ENCODE measurements at regions not wholly inside any gene's neighbourhood (a gene's known extent, or its start where the extent isn't known, plus 50 kb on each side); places are given as distances from the start of the nearest gene placed in this dataset.
"Not testable (repeated sequence)": the region's sequence is repeated elsewhere in the genome, so short reads cannot be mapped to it uniquely, and the experiment has no call there.

- H2AK5ac ChIP-seq (ENCODE audit: low read depth, low read length); H3K79me1 ChIP-seq (ENCODE audit: low read depth, low read length); H3K14ac ChIP-seq (ENCODE audit: insufficient read length); H4K20me1 ChIP-seq (replicated peaks in 1 of 2; ENCODE audit: control insufficient read depth in 1 of 2, insufficient read depth in 2 of 2, low read length in 2 of 2); H3K4ac ChIP-seq (replicated peaks; ENCODE audit: insufficient read length, low read depth, low read length); H3K79me2 ChIP-seq (ENCODE audit: control insufficient read depth in 1 of 2, insufficient read depth in 2 of 2, low read length in 2 of 2); H3K18ac ChIP-seq (ENCODE audit: extremely low read depth, low read length); H3K4me2 ChIP-seq (ENCODE audit: insufficient read depth in 1 of 2, low read depth in 2 of 2, low read length in 2 of 2); H3K9me3 ChIP-seq (ENCODE audit: insufficient read depth in 2 of 2, low read depth in 1 of 2, low read length in 1 of 2); H2BK12ac ChIP-seq (ENCODE audit: low read depth, low read length); H2AFZ ChIP-seq (ENCODE audit: low read length); H2BK5ac ChIP-seq (ENCODE audit: low read depth, low read length); H2BK15ac ChIP-seq (ENCODE audit: low read length); H4K5ac ChIP-seq (ENCODE audit: insufficient read length, low read depth, low read length); H4K8ac ChIP-seq (ENCODE audit: extremely low read depth, insufficient read depth, low read length); H3K23ac ChIP-seq (ENCODE audit: insufficient read length); H3K9ac ChIP-seq (replicated peaks in 1 of 4; ENCODE audit: extremely low read depth in 1 of 4, low read depth in 3 of 4, low read length in 3 of 4); H3K36me3 ChIP-seq (ENCODE audit: control insufficient read depth in 2 of 4, insufficient read depth in 4 of 4, low read length in 3 of 4); H3K56ac ChIP-seq (replicated peaks; ENCODE audit: insufficient read length, low read depth, low read length); H3K27ac ChIP-seq (ENCODE audit: low read depth, low read length); H3K27me3 ChIP-seq (replicated peaks in 1 of 4; ENCODE audit: control insufficient read depth in 3 of 4, extremely low read depth in 1 of 4, insufficient read depth in 3 of 4, low read length in 3 of 4); FAIRE-seq; H3K4me1 ChIP-seq (replicated peaks in 1 of 4; ENCODE audit: control insufficient read depth in 3 of 4, insufficient read depth in 4 of 4, low read length in 3 of 4); H2BK120ac ChIP-seq (replicated peaks; ENCODE audit: low read depth, low read length); POLR2A ChIA-PET (ENCODE audit: partially characterized antibody); CTCF ChIA-PET (ENCODE audit: partially characterized antibody); H4K91ac ChIP-seq (replicated peaks; ENCODE audit: insufficient read length, low read length); H3K23me2 ChIP-seq (ENCODE audit: low read depth, low read length); H2BK20ac ChIP-seq (ENCODE audit: low read length): not testable (repeated sequence)
- 4% methylated on average over 7 of the region's 55 CpGs; no CpG with 5 or more reads in 1 of the 2 experiments for WGBS, 2 experiments (ENCODE audit: extremely low coverage in 1 of 2, insufficient coverage in 1 of 2, insufficient read length in 1 of 2, insufficient replicate concordance in 2 of 2, low coverage in 1 of 2, low lambda C conversion rate in 2 of 2, missing lambda C conversion rate in 1 of 2)
- DNase-seq (ENCODE audit: low read depth in 1 of 2, low spot score in 2 of 2), result peak in 1 of 2 experiments; percentile 47
- peak overlapping the region in 2 of 4 experiments; percentile 25 to 44; a peak in 3 of 8 replicates for H3K4me3 ChIP-seq (ENCODE audit: extremely low read depth in 1 of 4, insufficient read depth in 2 of 4, low read depth in 3 of 4, low read length in 4 of 4)
Observed at GRCh38 chr15:84421513-84422181, 179.2 kb upstream of the ZSCAN2 start.

- H3K27me3 ChIP-seq (replicated peaks in 1 of 4; ENCODE audit: control insufficient read depth in 3 of 4, extremely low read depth in 1 of 4, insufficient read depth in 3 of 4, low read length in 3 of 4); FAIRE-seq; H3K79me2 ChIP-seq (ENCODE audit: control insufficient read depth in 1 of 2, insufficient read depth in 2 of 2, low read length in 2 of 2): not testable (repeated sequence)
Observed at GRCh38 chr15:84425327-84425726, 175.5 kb upstream of the ZSCAN2 start.

More at GRCh38 chr15:84425327-84425726, 175.5 kb upstream of the ZSCAN2 start:
- H3K18ac ChIP-seq (ENCODE audit: extremely low read depth, low read length); H3K4me3 ChIP-seq (ENCODE audit: extremely low read depth in 1 of 4, insufficient read depth in 2 of 4, low read depth in 3 of 4, low read length in 4 of 4); H2BK20ac ChIP-seq (ENCODE audit: low read length); H3K56ac ChIP-seq (replicated peaks; ENCODE audit: insufficient read length, low read depth, low read length); H3K27ac ChIP-seq (ENCODE audit: low read depth, low read length); H3K36me3 ChIP-seq (ENCODE audit: control insufficient read depth in 2 of 4, insufficient read depth in 4 of 4, low read length in 3 of 4); H2BK15ac ChIP-seq (ENCODE audit: low read length); H3K23me2 ChIP-seq (ENCODE audit: low read depth, low read length); CTCF ChIA-PET (ENCODE audit: partially characterized antibody); H2BK5ac ChIP-seq (ENCODE audit: low read depth, low read length); H3K9ac ChIP-seq (replicated peaks in 1 of 4; ENCODE audit: extremely low read depth in 1 of 4, low read depth in 3 of 4, low read length in 3 of 4); H4K91ac ChIP-seq (replicated peaks; ENCODE audit: insufficient read length, low read length); H2AK5ac ChIP-seq (ENCODE audit: low read depth, low read length); POLR2A ChIA-PET (ENCODE audit: partially characterized antibody); H2AFZ ChIP-seq (ENCODE audit: low read length); H2BK12ac ChIP-seq (ENCODE audit: low read depth, low read length); H3K9me3 ChIP-seq (ENCODE audit: insufficient read depth in 2 of 2, low read depth in 1 of 2, low read length in 1 of 2); H3K4ac ChIP-seq (replicated peaks; ENCODE audit: insufficient read length, low read depth, low read length); H2BK120ac ChIP-seq (replicated peaks; ENCODE audit: low read depth, low read length); H3K79me1 ChIP-seq (ENCODE audit: low read depth, low read length); H3K4me1 ChIP-seq (replicated peaks in 1 of 4; ENCODE audit: control insufficient read depth in 3 of 4, insufficient read depth in 4 of 4, low read length in 3 of 4); H4K8ac ChIP-seq (ENCODE audit: extremely low read depth, insufficient read depth, low read length); H3K14ac ChIP-seq (ENCODE audit: insufficient read length); H4K5ac ChIP-seq (ENCODE audit: insufficient read length, low read depth, low read length); H4K20me1 ChIP-seq (replicated peaks in 1 of 2; ENCODE audit: control insufficient read depth in 1 of 2, insufficient read depth in 2 of 2, low read length in 2 of 2); H3K4me2 ChIP-seq (ENCODE audit: insufficient read depth in 1 of 2, low read depth in 2 of 2, low read length in 2 of 2); H3K23ac ChIP-seq (ENCODE audit: insufficient read length): not testable (repeated sequence)
- 96% methylated on average over 5 of the region's 7 CpGs; no CpG with 5 or more reads in 1 of the 2 experiments for WGBS, 2 experiments (ENCODE audit: extremely low coverage in 1 of 2, insufficient coverage in 1 of 2, insufficient read length in 1 of 2, insufficient replicate concordance in 2 of 2, low coverage in 1 of 2, low lambda C conversion rate in 2 of 2, missing lambda C conversion rate in 1 of 2)
- peak in 1 of 2 experiments; percentile 44 for DNase-seq (ENCODE audit: low read depth in 1 of 2, low spot score in 2 of 2)

All from H1 (cell line).